ENCODE measurements at regions not wholly inside any gene's neighbourhood (a gene's known extent, or its start where the extent isn't known, plus 50 kb on each side); places are given as distances from the start of the nearest gene placed in this dataset.

DNA sequence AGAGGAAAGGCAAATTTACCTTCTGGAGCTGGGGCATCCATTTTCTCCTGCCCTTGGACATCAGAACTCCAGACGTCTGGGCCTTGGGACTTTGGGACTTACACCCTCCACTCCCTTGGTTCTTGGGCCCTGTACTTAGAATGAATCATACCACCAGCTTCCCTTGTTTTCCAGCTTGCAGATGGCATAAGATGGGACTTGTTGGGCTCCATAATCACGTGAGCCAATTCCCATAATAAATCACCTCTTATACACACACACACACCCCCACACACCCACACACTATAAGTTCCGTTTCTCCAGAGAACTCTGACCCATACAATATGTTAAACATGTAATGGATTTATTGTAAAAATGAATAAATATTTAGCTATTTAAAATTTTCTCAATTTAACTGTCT, 185.7 kb downstream of the GIPC2 start:
- DNase-seq (ENCODE audit: low spot score) (no peak), ATAC-seq (no peak)
- H3K4me3 Mint-ChIP-seq, result no peak overlapping the region
- no peak overlapping the region for H3K27ac Mint-ChIP-seq
- H3K9me3 Mint-ChIP-seq, result peaks cover 2% of the 10 kb centered on the region
- no peaks in the 10 kb centered on the region for H3K4me1 Mint-ChIP-seq (ENCODE audit: low read depth in 2 of 2)
- no peaks in the 10 kb centered on the region for H3K27me3 Mint-ChIP-seq
- H3K36me3 Mint-ChIP-seq, result no peaks in the 10 kb centered on the region

DNA sequence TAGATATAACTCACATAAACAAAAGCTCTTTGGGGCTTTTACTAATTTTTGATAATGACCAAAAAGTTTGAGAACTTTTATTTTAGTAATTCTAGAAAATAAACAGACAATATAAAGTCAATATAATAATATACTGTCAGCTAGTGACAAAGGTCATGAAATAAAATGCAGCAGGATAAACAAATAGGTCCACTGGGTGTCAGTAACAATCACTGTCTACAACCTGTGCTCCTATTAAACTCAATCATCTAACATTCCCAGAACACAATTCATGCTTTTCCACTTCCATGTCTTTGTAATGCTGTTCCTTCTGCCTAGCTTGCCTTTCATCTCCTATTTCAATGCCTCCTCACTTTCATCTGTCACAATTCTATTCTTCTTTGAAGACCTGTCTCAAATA, 186.1 kb downstream of the GIPC2 start:
- DNase-seq (ENCODE audit: low spot score), result no peak
- Mint-ChIP-seq H3K27ac (no peak overlapping the region), H3K36me3 (no peaks in the 10 kb centered on the region), H3K9me3 (peaks cover 3% of the 10 kb centered on the region), H3K4me3 (no peak overlapping the region), H3K27me3 (no peaks in the 10 kb centered on the region), H3K4me1 (ENCODE audit: low read depth in 2 of 2) (no peaks in the 10 kb centered on the region)
- ATAC-seq, result no peak

DNA sequence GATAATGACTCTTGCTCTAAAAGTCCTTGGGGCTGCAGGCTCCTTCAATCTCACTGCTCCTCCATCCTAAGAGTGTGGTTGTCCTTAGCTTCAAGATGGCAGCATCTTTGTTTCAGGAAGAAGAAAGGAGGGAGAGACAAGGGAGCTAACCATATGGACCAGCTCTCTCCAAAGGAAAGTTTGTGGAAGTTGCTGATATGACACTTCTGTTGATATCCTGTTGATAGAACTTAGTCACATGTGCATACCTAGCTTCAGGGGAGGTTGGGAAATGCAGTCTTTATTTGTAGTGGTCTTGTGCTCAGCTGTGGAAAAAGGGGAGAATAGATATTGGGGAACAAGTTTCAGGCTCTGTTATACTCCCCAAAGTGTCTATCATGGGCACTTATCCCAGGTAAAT, 186.9 kb downstream of the GIPC2 start:
- Mint-ChIP-seq H3K27me3 (no peaks in the 10 kb centered on the region), H3K4me1 (ENCODE audit: low read depth in 2 of 2) (no peaks in the 10 kb centered on the region), H3K36me3 (no peaks in the 10 kb centered on the region), H3K27ac (no peak overlapping the region), H3K4me3 (no peak overlapping the region), H3K9me3 (peaks cover 3% of the 10 kb centered on the region)
- DNase-seq (ENCODE audit: low spot score) (no peak), ATAC-seq (no peak)

DNA sequence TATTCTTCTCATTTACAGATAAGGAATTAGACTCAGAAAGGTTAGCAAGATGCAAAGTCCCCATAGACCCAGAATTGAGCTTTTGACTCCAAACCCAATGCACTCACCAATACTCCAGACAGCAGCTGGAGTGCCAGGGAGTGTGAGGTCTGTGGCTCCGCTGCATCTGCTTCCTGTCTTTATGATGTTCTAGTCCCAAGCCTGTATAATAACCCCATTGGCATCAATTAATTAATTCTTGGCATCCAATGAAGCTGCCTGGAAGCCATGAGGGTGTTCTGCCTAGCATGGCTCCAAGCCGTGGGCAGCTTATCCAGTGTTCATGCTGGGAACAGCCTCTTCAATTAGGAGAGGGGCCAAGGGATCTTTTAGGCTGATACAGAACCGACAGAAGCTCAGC, 188.7 kb downstream of the GIPC2 start:
- Mint-ChIP-seq H3K27ac (no peak overlapping the region), H3K36me3 (no peaks in the 10 kb centered on the region), H3K4me1 (ENCODE audit: low read depth in 2 of 2) (no peaks in the 10 kb centered on the region), H3K27me3 (no peaks in the 10 kb centered on the region), H3K9me3 (peaks cover 10% of the 10 kb centered on the region), H3K4me3 (no peak overlapping the region)
- no peak for ATAC-seq
- no peak for DNase-seq (ENCODE audit: low spot score)

DNA sequence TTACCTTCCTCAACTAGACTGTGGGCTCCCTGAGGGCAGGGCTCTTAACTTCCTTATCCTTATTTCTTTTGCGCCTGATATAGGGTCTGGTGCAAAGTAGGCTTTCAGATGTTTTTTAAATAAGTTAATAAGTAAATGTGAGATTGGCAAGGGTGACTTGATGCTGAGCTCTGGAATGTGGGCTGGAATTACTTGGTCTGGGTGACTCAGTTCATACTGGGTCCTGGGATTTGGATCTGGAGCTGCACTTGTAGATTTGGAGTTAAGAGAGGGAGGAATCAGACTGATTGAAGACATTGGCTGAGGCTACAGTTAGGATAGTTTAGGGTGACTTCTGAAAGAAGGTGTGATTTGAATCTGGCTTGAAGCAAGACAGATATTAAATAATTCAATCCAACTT, 190.9 kb downstream of the GIPC2 start:
- no peak overlapping the region for H3K27ac Mint-ChIP-seq
- no peaks in the 10 kb centered on the region for H3K36me3 Mint-ChIP-seq
- H3K4me1 Mint-ChIP-seq (ENCODE audit: low read depth in 2 of 2), result no peaks in the 10 kb centered on the region

DNA sequence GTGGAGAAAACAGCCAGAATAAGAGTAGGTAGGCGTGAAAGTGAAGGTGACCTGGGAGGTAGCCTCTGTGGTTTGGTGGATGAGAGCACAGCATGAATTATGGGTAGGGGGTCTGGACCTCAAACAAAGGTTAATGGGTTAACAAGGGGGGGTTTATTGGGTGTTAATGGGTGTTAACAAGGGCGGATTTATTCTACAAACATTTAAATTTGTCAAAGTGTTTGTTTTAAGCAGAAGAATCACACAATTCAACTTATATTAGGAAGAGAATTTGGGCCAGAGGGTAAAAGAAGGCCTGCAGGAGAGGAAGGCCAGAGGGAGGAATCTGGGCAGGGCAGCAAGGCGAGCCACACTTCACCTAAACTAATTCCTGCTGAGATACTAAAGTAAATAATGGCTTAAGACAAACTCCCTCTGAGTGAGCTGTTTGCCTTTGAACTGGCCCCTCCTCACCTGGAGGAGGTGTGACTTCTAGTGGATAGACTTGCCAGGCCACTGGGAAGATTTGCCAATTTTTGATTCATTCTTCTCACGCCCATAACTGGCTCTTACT, 191.7 kb downstream of the GIPC2 start:
- Mint-ChIP-seq H3K9me3 (peaks cover 10% of the 10 kb centered on the region), H3K27ac (no peak overlapping the region), H3K4me1 (ENCODE audit: low read depth in 2 of 2) (no peaks in the 10 kb centered on the region), H3K4me3 (no peak overlapping the region), H3K27me3 (no peaks in the 10 kb centered on the region), H3K36me3 (no peaks in the 10 kb centered on the region)
- no peak for DNase-seq (ENCODE audit: low spot score)
- ATAC-seq, result no peak

More for the DNA sequence above, 190.9 kb downstream of the GIPC2 start:
- DNase-seq (ENCODE audit: low spot score) (no peak), ATAC-seq (no peak)
- H3K9me3 Mint-ChIP-seq, result peaks cover 10% of the 10 kb centered on the region
- no peak overlapping the region for H3K4me3 Mint-ChIP-seq
- H3K27me3 Mint-ChIP-seq, result no peaks in the 10 kb centered on the region

DNA sequence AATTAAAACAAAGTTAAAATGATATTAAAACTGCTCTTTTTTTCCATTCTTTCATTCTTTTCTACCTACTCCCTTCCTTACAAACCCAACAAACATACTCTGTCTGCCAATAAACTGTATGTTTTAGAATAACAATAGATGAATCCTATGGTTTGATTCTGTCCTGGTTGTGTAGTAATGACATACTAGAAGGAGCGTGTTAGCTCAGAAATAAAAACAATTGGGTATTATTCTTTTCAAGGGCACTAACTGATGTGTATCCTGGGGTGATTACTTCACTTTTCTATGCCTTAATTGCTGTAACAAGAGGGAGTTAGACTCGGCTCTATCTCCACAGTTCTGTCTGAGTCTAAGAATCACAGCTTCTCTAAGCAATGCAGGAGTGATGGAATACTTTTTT, 194.4 kb downstream of the GIPC2 start:
- Mint-ChIP-seq H3K4me1 (ENCODE audit: low read depth in 2 of 2) (no peaks in the 10 kb centered on the region), H3K36me3 (no peaks in the 10 kb centered on the region), H3K9me3 (peaks cover 12% of the 10 kb centered on the region), H3K27me3 (no peaks in the 10 kb centered on the region), H3K4me3 (no peak overlapping the region), H3K27ac (no peak overlapping the region)
- ATAC-seq (no peak), DNase-seq (ENCODE audit: low spot score) (no peak)

DNA sequence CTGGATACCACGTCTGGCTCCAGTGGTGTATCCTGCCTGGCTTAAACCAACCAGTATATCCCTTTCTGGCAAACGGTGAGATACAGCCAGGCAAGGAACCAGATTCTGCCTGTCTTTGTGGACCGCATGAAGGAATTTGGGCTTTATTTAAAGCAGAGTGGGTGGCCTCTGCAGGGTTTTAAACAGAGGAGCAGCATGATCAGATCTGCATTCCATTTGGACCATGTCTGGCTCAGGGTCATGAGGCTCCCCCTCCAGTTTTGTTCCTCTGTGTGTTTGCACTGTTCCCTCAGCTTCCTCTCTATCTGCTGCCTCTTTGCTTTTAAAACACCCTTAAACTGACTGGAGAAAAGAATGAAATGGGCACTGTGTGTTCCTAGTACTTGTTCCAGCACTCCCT, 195.0 kb downstream of the GIPC2 start:
- Mint-ChIP-seq H3K27me3 (no peaks in the 10 kb centered on the region), H3K4me3 (no peak overlapping the region), H3K36me3 (no peaks in the 10 kb centered on the region), H3K27ac (no peak overlapping the region), H3K9me3 (peaks cover 12% of the 10 kb centered on the region), H3K4me1 (ENCODE audit: low read depth in 2 of 2) (no peaks in the 10 kb centered on the region)
- DNase-seq (ENCODE audit: low spot score), result no peak
- no peak for ATAC-seq

DNA sequence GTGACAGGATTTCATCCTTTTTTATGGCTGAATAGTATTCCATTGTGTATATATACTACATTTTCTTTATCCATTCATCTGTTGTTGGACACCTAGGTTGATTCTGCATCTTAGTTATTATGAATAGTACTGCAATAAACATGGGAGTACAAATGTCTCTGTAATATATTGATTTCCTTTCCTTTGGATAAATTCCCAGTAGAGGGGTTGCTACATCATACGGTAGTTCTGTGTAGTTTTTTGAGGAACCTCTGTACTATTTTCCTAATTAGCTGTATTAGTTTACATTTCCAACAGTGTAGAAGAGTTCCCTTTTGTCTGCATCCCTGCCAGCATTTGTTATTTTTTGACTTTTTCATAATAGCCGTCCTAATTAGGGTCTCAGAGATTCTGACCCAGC, 201.3 kb downstream of the GIPC2 start:
- ATAC-seq (no peak), DNase-seq (ENCODE audit: low spot score) (no peak)
- Mint-ChIP-seq H3K4me1 (ENCODE audit: low read depth in 2 of 2) (no peaks in the 10 kb centered on the region), H3K36me3 (no peaks in the 10 kb centered on the region), H3K27me3 (no peaks in the 10 kb centered on the region), H3K9me3 (peaks cover 8% of the 10 kb centered on the region), H3K4me3 (no peak overlapping the region), H3K27ac (no peak overlapping the region)

DNA sequence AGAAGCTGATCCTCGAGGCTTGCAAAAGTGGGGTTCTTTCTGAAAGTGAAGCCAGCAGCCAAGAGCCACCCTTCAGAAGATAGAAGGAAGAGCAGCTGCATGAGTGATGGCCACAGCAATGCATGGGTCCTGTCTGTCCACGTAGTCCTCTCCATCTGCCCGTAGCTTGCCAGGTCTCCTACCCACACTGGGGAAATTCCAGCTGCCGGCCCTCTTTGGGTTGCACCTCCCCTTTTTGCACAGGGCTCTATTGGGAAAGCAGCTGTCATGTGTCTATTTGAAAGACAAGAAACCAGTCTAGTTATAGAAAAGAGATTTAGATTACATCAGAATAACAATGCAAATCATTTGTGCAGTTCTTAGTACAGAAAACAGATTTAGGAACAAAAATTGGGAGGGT, 204.4 kb downstream of the GIPC2 start:
- Mint-ChIP-seq H3K4me3 (no peak overlapping the region), H3K27ac (no peak overlapping the region), H3K4me1 (ENCODE audit: low read depth in 2 of 2) (no peaks in the 10 kb centered on the region), H3K36me3 (no peaks in the 10 kb centered on the region), H3K9me3 (peaks cover 9% of the 10 kb centered on the region), H3K27me3 (peaks cover 0 to 6% of the 10 kb centered on the region in 2 donors)
- DNase-seq (ENCODE audit: low spot score) (no peak), ATAC-seq (no peak)

DNA sequence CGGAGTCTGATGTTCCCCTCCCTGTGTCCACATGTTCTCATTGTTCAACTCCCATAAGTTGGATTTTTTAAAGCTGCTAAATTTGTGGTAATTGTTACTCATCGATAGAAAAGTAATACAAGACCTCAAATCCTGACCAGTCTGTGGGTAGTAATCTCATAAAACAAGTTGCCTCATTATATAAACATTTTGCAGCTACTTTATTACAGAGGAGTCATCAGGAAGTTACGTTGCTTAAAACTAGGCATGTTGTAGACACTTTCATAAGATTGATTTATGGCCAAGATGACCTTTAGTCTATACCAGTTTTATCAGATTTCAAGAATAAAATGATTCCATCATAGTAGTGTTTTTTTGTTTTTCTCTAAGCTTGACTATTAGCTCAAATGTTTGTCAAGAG, 208.8 kb downstream of the GIPC2 start:
- Mint-ChIP-seq H3K36me3 (peaks cover 4% of the 10 kb centered on the region), H3K9me3 (peaks cover 9% of the 10 kb centered on the region), H3K4me3 (no peak overlapping the region), H3K27me3 (peaks cover 0 to 6% of the 10 kb centered on the region in 2 donors), H3K27ac (no peak overlapping the region), H3K4me1 (ENCODE audit: low read depth in 2 of 2) (no peaks in the 10 kb centered on the region)
- DNase-seq (ENCODE audit: low spot score), result no peak
- no peak for ATAC-seq

DNA sequence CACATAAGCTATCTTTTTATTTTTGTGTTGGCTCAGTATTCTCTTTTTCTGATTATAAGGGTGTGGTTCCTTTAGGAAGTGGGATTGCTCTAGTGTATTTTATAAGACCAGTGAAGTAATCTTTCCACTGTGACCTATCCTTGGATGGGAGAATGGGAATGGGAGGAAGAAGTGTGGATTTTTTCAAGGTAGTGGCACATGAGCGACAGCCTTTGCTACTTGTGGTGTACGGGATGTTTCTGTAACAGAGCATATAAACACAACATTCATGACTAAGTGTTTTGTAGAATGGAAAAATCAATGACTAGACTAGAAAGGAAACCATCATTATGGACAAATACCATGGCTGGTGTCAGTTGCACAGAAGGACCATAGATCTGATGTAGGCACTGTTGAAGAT, 209.6 kb downstream of the GIPC2 start:
- DNase-seq (ENCODE audit: low spot score), result no peak
- ATAC-seq, result no peak
- Mint-ChIP-seq H3K9me3 (peaks cover 12% of the 10 kb centered on the region), H3K27me3 (peaks cover 0 to 6% of the 10 kb centered on the region in 2 donors), H3K36me3 (peaks cover 4% of the 10 kb centered on the region), H3K4me3 (no peak overlapping the region), H3K4me1 (ENCODE audit: low read depth in 2 of 2) (no peaks in the 10 kb centered on the region), H3K27ac (no peak overlapping the region)

DNA sequence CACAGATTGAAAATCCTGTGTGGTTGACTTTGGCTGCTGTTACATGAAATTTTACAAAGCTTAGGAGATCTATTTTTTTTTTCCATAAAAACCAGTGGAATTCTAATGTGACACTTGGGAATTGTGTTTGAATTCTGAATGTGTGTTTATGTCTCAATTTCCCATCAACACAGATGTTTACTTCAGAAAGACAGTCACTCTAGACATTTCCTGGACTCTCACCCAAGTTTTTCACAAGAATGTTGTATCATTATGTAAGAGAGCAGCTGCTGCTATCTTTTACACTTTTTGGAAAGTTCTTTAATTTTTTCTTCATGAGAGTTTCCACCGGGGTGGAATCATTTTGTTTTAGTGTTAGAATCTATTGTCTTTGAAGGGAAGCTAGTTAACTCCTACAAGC, 210.1 kb downstream of the GIPC2 start:
- DNase-seq (ENCODE audit: low spot score) (no peak), ATAC-seq (no peak)
- H3K4me3 Mint-ChIP-seq, result no peak overlapping the region
- no peaks in the 10 kb centered on the region for H3K4me1 Mint-ChIP-seq (ENCODE audit: low read depth in 2 of 2)
- H3K36me3 Mint-ChIP-seq, result peaks cover 4% of the 10 kb centered on the region
- peaks cover 14% of the 10 kb centered on the region for H3K9me3 Mint-ChIP-seq
- peaks cover 0 to 6% of the 10 kb centered on the region in 2 donors for H3K27me3 Mint-ChIP-seq
- H3K27ac Mint-ChIP-seq, result no peak overlapping the region

DNA sequence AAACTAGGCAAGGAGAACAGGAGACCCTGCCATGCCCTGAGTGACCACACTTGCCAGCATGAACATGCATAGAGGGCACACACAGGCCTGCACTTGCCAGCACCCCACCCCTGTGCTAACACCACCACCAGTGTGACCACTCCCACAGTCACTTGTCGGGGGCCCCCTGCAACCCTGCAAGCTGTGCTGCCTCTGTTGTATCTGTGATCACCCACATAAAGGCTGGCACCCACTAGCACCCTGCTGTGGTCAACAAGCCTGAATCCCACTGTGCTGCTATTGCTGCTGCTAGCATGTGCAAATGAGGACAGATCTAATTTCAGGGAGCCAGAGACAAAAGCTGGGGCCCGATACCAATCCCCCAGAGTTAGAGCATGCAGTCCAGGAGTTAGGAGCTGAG, 217.7 kb downstream of the GIPC2 start:
- Mint-ChIP-seq H3K9me3 (peaks cover 9% of the 10 kb centered on the region), H3K27me3 (no peaks in the 10 kb centered on the region), H3K4me1 (ENCODE audit: low read depth in 2 of 2) (no peaks in the 10 kb centered on the region), H3K4me3 (no peak overlapping the region), H3K36me3 (peaks cover 4% of the 10 kb centered on the region), H3K27ac (no peak overlapping the region)
- DNase-seq (ENCODE audit: low spot score) (no peak), ATAC-seq (peak in 1 of 2 donors; percentile 62)

DNA sequence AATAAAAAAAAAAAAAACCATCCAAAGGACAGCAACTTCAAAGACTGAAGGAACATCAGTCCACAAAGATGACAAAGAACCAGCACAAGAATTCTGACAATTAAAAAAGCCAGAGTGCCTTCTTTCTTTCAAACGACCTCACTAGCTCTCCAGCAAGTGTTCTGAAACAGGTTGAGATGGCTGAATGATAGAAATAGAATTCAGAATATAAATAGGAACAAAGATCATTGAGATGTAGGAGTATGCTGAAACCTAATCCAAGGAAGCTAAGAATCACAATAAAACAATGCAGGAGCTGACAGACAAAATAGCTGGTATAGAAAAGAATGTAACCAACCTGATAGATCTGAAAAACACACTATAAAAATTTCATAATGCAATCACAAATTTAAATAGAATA, 218.2 kb downstream of the GIPC2 start:
- Mint-ChIP-seq H3K4me1 (ENCODE audit: low read depth in 2 of 2) (no peaks in the 10 kb centered on the region), H3K4me3 (no peak overlapping the region), H3K27ac (no peak overlapping the region), H3K27me3 (no peaks in the 10 kb centered on the region), H3K9me3 (peaks cover 9% of the 10 kb centered on the region), H3K36me3 (peaks cover 4% of the 10 kb centered on the region)
- DNase-seq (ENCODE audit: low spot score) (no peak), ATAC-seq (no peak)
